C4-2B (cell line): ENCODE measurements at regions not wholly inside any gene's neighbourhood (a gene's known extent, or its start where the extent isn't known, plus 50 kb on each side); places are given as distances from the start of the nearest gene placed in this dataset.

Experiments used
- H3K27ac ChIP-seq: fragments of 450-650 bp; 2 replicates; pipeline ENCODE4 v1.5.1; 2017
- CTCF ChIP-seq: fragments of 450-650 bp; conservative IDR thresholded peaks from 2 replicates; pipeline ENCODE4 v1.5.1; 2017; ENCODE audit warnings: mild to moderate bottlenecking
- ZFX ChIP-seq: fragments of 450-650 bp; IDR thresholded peaks from 2 replicates; pipeline ENCODE4 v1.6.1; 2017

- H3K27ac ChIP-seq, result no peak overlapping the region
- TF ChIP-seq ZFX (no peak), CTCF (no peak)
Measured at GRCh38 chr16:26705346-26705745, 361.4 kb upstream of the C16orf82 start.

DNA sequence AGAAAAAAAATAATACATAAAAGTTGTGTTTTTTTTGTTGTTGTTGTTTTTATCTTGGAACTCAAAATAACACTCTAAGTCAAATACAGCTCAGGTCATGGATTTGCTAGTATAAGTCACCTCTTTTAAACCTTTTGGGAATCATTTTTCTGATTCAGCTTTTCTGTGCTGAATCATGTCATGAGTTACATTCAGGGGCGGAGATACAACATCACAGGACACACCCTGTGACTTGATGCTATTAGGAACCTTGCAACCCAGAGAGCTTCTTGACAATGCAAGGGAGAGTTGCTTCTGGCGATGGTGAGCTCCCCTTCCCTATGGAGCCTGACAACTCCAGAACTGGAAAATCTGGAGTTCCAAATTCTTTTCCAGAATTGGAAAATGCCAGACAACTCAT, 358.3 kb upstream of the C16orf82 start:
- no peak overlapping the region for H3K27ac ChIP-seq
- TF ChIP-seq CTCF (no peak), ZFX (no peak)

DNA sequence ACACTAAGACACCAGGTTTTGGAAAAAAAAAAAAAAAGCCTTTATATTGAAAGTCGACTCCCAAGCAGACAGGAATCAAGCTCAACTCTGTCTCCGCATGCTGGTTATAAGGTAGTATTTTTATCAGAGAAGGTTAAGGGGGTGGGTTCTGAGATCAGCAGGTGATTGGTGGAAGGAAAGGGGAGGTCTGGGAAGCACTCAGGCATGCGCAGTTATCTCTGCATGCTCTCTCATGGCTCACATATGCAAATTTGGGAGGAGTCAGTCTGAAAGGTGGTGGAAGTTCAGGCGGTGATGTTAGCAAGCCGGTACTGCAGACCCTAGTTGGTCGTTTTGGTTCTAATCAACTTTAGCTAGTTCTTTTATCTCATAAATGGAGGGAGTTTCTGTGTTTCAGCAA, 357.6 kb upstream of the C16orf82 start:
- no peak for TF ChIP-seq CTCF
- TF ChIP-seq ZFX, result no peak
- no peak overlapping the region for H3K27ac ChIP-seq

DNA sequence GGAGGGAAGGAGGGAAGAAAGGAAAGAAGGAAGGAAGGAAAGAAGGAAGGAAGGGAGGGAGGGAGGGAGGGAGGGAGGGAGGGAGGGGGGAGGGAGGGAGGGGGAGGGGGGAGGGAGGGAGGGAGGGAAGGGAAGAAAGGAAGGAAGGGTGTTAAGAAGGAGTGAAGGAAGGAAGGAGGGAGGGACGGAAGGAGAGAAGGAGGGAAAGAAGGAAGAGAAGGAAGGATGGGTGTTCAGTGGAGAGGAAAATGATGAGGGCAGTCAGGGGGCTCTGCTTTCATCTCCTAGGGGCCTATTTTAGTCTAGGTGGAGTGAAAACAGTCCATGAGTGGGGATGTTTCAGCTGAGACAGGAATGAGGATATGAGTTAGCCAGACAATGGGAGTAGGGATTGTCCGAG, 357.0 kb upstream of the C16orf82 start:
- no peak for TF ChIP-seq ZFX
- no peak for TF ChIP-seq CTCF
- H3K27ac ChIP-seq, result no peak overlapping the region

GRCh38 chr16:26710450-26710849, 356.3 kb upstream of the C16orf82 start:
- TF ChIP-seq ZFX, result no peak
- TF ChIP-seq CTCF, result no peak

DNA sequence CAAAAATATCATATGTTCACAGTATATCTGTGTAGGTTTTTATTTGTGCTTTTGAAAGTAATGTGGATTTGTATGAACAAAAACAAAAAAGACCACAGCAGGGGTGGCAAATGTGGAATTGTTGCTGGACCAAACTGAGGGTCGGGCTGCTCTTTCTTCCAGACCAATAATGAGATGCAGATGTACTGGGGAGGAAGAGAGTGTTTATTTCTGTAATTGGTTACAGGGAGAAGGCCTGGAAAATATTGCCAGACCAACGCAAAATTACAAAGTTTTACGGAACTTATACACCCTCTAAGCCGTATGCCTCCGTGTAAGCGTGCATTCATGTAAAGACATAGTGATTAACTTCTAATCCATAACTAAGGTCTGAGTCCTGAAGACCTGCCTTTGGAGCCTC, 353.9 kb upstream of the C16orf82 start:
- no peak for TF ChIP-seq CTCF
- no peak for TF ChIP-seq ZFX
- H3K27ac ChIP-seq, result no peak overlapping the region

More at GRCh38 chr16:26710450-26710849, 356.3 kb upstream of the C16orf82 start:
- no peak overlapping the region for H3K27ac ChIP-seq

DNA sequence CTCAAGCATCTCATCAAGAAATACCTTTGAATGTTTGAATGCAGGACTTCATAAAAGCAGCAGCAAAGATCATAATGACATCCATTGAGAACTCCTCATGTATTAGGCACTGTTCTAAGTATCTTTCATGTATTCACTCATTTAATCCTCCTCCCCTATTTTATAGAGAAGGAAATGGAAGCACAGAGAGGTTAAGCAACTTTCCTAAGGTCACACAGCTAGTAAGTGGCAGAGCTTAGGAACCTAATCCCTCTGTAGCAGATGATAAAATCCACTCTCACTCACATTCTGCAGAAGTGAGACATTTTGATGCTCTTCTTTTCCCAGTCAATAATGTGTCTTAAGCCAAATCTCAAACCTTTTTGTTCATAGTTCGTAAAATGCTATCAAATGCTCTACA, 350.8 kb upstream of the C16orf82 start:
- TF ChIP-seq ZFX (no peak), CTCF (no peak)
- H3K27ac ChIP-seq, result no peak overlapping the region
